H54 (cell line): ENCODE measurements at regions not wholly inside any gene's neighbourhood (a gene's known extent, or its start where the extent isn't known, plus 50 kb on each side); places are given as distances from the start of the nearest gene placed in this dataset.

Experiments used
- DNase-seq: peaks from one replicate; pipeline ENCODE4 v3.0.0; 2011; ENCODE audit warnings: low spot score, mixed read lengths; ENCODE audit not compliant: insufficient read length
- FAIRE-seq: peaks from 3 replicates; lab custom pipeline; 2011; peaks lifted over from hg19 to GRCh38; lab: Jason Lieb, UNC
- POLR2A ChIP-seq: IDR thresholded peaks from 2 replicates; pipeline ENCODE4 v1.6.1; 2011; ENCODE audit warnings: low read depth, mild to moderate bottlenecking, low read length

GRCh38 chr11:86160541-86161149, 83.9 kb upstream of the EED start:
- TF ChIP-seq POLR2A, result no peak
- no peak for DNase-seq
- no peak for FAIRE-seq

GRCh38 chr11:86159581-86159891, 85.0 kb upstream of the EED start:
- no peak for TF ChIP-seq POLR2A
- DNase-seq (no peak), FAIRE-seq (no peak)

- TF ChIP-seq POLR2A, result no peak
- DNase-seq (no peak), FAIRE-seq (no peak)
Observed at GRCh38 chr11:86158704-86159580, 85.6 kb upstream of the EED start.

GRCh38 chr11:86157797-86158378, 86.7 kb upstream of the EED start:
- DNase-seq (no peak), FAIRE-seq (no peak)
- TF ChIP-seq POLR2A, result no peak

- no peak for TF ChIP-seq POLR2A
- DNase-seq, result no peak
- no peak for FAIRE-seq
Observed at GRCh38 chr11:86156397-86156955, 87.6 kb upstream of the PICALM start.

- TF ChIP-seq POLR2A, result no peak
- FAIRE-seq (no peak), DNase-seq (no peak)
Observed at GRCh38 chr11:86155200-86155844, 86.4 kb upstream of the PICALM start.

GRCh38 chr11:86153439-86153838, 84.6 kb upstream of the PICALM start:
- TF ChIP-seq POLR2A, result no peak
- FAIRE-seq (no peak), DNase-seq (no peak)

GRCh38 chr11:86152901-86153300, 84.0 kb upstream of the PICALM start:
- FAIRE-seq, result no peak
- no peak for TF ChIP-seq POLR2A
- DNase-seq, result no peak

- peak; percentile 89 for FAIRE-seq
- peak; percentile 38 for DNase-seq
- no peak for TF ChIP-seq POLR2A
Observed at GRCh38 chr11:86152006-86152862, 83.3 kb upstream of the PICALM start.

GRCh38 chr11:86151174-86152005, 82.5 kb upstream of the PICALM start:
- peak; percentile 56 for DNase-seq
- no peak for TF ChIP-seq POLR2A
- peak; percentile 55 for FAIRE-seq

GRCh38 chr11:86150847-86151173, 81.9 kb upstream of the PICALM start:
- DNase-seq, result no peak
- no peak for TF ChIP-seq POLR2A
- no peak for FAIRE-seq

GRCh38 chr11:86149792-86150191, 80.9 kb upstream of the PICALM start:
- no peak for FAIRE-seq
- no peak for DNase-seq
- no peak for TF ChIP-seq POLR2A
